Suprapubic skin (tissue), 3 donors: ENCODE measurements at regions not wholly inside any gene's neighbourhood (a gene's known extent, or its start where the extent isn't known, plus 50 kb on each side); places are given as distances from the start of the nearest gene placed in this dataset.

Source experiments
- CTCF ChIP-seq, 2 donors: fragments of 200-600 bp in 1 of 2; fragments of 450-650 bp in 1 of 2; sonication (generic) in 1 of 2; IDR thresholded peaks; one replicate each; pipeline ENCODE4 v1.5.1; 2016 to 2019; ENCODE audit warnings: antibody characterized with exemption in 2 of 2, mild to moderate bottlenecking in 1 of 2, moderate library complexity in 1 of 2
- POLR2A ChIP-seq, 2 donors: fragments of 450-650 bp; IDR thresholded peaks; one replicate each; pipeline ENCODE4 v1.6.1; 2017; ENCODE audit warnings: antibody characterized with exemption in 2 of 2, mild to moderate bottlenecking in 2 of 2, moderate library complexity in 2 of 2

GRCh38 chr6:74901576-74901975 lies 304.3 kb downstream of the COL12A1 start:
- TF ChIP-seq CTCF (IDR thresholded peaks at IDR 0.05) (no peak), POLR2A (IDR thresholded peaks at IDR 0.05) (no peak)
